ENCODE measurements at regions not wholly inside any gene's neighbourhood (a gene's known extent, or its start where the extent isn't known, plus 50 kb on each side); places are given as distances from the start of the nearest gene placed in this dataset.

DNA sequence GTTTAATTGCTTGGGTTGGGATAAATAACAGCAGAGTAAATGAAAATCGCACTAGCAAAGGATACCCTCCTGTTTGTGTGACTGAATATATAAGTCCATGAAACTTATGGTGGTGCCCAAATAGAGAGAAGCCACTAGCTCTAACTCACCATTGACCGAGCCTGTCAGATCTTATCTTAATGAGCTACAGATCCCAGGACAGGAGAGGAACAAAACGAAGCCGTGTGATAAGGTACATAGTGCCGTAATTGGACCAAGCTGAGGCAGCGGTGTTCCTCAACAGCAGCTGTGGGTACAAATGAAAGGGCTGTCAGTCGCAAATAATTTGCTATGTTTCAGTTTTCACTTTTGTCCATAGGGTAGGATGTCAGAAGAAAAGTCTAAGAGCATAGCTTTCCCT, 276.1 kb downstream of the PTBP2 start (continued):
- TF ChIP-seq, protein P1, sequence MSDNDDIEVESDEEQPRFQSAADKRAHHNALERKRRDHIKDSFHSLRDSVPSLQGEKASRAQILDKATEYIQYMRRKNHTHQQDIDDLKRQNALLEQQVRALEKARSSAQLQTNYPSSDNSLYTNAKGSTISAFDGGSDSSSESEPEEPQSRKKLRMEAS (IDR thresholded peaks at IDR 0.05) = no peak
- no peak for TF ChIP-seq JUND (IDR thresholded peaks at IDR 0.05)
- TF ChIP-seq, protein P2, sequence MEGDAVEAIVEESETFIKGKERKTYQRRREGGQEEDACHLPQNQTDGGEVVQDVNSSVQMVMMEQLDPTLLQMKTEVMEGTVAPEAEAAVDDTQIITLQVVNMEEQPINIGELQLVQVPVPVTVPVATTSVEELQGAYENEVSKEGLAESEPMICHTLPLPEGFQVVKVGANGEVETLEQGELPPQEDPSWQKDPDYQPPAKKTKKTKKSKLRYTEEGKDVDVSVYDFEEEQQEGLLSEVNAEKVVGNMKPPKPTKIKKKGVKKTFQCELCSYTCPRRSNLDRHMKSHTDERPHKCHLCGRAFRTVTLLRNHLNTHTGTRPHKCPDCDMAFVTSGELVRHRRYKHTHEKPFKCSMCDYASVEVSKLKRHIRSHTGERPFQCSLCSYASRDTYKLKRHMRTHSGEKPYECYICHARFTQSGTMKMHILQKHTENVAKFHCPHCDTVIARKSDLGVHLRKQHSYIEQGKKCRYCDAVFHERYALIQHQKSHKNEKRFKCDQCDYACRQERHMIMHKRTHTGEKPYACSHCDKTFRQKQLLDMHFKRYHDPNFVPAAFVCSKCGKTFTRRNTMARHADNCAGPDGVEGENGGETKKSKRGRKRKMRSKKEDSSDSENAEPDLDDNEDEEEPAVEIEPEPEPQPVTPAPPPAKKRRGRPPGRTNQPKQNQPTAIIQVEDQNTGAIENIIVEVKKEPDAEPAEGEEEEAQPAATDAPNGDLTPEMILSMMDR (IDR thresholded peaks at IDR 0.05 in 2 of 3, conservative IDR thresholded peaks at IDR 0.05 in 1 of 3; ENCODE audit: borderline replicate concordance in 1 of 3, insufficient read depth in 1 of 3, low read depth in 2 of 3, low read length in 2 of 3) = no peak
- no peak for TF ChIP-seq CEBPB (IDR thresholded peaks at IDR 0.05; ENCODE audit: low read depth)
- TF ChIP-seq, protein P3, sequence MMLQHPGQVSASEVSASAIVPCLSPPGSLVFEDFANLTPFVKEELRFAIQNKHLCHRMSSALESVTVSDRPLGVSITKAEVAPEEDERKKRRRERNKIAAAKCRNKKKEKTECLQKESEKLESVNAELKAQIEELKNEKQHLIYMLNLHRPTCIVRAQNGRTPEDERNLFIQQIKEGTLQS (IDR thresholded peaks at IDR 0.05) = no peak
- TF ChIP-seq ZFX (IDR thresholded peaks at IDR 0.05) = no peak

DNA sequence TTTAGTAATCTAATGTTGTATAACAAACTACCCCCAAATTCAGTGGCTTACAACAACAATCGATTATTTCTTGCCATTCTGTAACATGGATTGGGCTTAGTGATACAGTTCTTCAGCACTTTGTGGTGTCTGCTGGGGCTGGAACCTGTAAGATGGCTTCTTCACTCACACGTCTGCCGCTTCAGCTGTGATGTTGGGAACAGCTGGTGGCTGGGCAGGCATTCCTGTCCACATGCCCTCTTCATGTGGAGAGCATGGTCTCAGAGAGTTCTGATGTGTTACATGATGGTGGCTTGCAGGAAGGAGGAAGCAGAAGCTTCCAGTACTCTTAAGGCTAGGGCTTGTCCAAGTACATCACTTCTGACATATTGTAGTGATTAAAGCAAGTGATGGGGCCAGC, 276.9 kb downstream of the PTBP2 start:
- BruUV-seq (replicated peaks) = no TSS peak
- ChIA-PET CTCF (no interaction called here), POLR2A (no interaction called here), RAD21 (ENCODE audit: low non-redundant PET in 1 of 2, low total read pairs in 2 of 2, uncharacterized antibody in 2 of 2, unreplicated experiment in 2 of 2) (no interaction called here)
- intact Hi-C loops (cut with micrococcal nuclease) = no loop called here
- H2AFZ ChIP-seq (ENCODE audit: low read depth, low read length, poor library complexity, severe bottlenecking) = no peak overlapping the region
- no peaks in the 10 kb centered on the region for H3K79me2 ChIP-seq (ENCODE audit: insufficient read depth, low read length)
- H3K9me3 ChIP-seq (ENCODE audit: control insufficient read depth in 1 of 2, insufficient read depth in 1 of 2, low read depth in 1 of 2, low read length in 2 of 2) = no peaks in the 10 kb centered on the region
- H3K4me1 ChIP-seq (ENCODE audit: control insufficient read depth in 1 of 2, insufficient read depth in 2 of 2, low read length in 2 of 2) = no peaks in the 10 kb centered on the region
- H3K9me2 ChIP-seq (ENCODE audit: insufficient read depth) = no peaks in the 10 kb centered on the region
- no peaks in the 10 kb centered on the region for H4K20me1 ChIP-seq (ENCODE audit: insufficient read depth)
- TF ChIP-seq SIN3A (IDR thresholded peaks at IDR 0.05; ENCODE audit: low read depth) (no peak), EGR1 (IDR thresholded peaks at IDR 0.05; ENCODE audit: low read depth) (no peak), CBX3 (IDR thresholded peaks at IDR 0.05; ENCODE audit: low read depth) (no peak), ELF1 (IDR thresholded peaks at IDR 0.05; ENCODE audit: borderline replicate concordance, low read depth) (no peak), POLR2A (IDR thresholded peaks at IDR 0.05; ENCODE audit: borderline replicate concordance, extremely low read depth, insufficient read depth, insufficient read length) (no peak)
- TF ChIP-seq, protein P4, sequence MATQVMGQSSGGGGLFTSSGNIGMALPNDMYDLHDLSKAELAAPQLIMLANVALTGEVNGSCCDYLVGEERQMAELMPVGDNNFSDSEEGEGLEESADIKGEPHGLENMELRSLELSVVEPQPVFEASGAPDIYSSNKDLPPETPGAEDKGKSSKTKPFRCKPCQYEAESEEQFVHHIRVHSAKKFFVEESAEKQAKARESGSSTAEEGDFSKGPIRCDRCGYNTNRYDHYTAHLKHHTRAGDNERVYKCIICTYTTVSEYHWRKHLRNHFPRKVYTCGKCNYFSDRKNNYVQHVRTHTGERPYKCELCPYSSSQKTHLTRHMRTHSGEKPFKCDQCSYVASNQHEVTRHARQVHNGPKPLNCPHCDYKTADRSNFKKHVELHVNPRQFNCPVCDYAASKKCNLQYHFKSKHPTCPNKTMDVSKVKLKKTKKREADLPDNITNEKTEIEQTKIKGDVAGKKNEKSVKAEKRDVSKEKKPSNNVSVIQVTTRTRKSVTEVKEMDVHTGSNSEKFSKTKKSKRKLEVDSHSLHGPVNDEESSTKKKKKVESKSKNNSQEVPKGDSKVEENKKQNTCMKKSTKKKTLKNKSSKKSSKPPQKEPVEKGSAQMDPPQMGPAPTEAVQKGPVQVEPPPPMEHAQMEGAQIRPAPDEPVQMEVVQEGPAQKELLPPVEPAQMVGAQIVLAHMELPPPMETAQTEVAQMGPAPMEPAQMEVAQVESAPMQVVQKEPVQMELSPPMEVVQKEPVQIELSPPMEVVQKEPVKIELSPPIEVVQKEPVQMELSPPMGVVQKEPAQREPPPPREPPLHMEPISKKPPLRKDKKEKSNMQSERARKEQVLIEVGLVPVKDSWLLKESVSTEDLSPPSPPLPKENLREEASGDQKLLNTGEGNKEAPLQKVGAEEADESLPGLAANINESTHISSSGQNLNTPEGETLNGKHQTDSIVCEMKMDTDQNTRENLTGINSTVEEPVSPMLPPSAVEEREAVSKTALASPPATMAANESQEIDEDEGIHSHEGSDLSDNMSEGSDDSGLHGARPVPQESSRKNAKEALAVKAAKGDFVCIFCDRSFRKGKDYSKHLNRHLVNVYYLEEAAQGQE (IDR thresholded peaks at IDR 0.05; ENCODE audit: low read depth) = no peak
- TF ChIP-seq, protein P2 (IDR thresholded peaks at IDR 0.05 in 2 of 3, conservative IDR thresholded peaks at IDR 0.05 in 1 of 3; ENCODE audit: borderline replicate concordance in 1 of 3, insufficient read depth in 1 of 3, low read depth in 2 of 3, low read length in 2 of 3) = no peak
- H3K9ac ChIP-seq (ENCODE audit: low read length) = no peak overlapping the region
- no peaks in the 10 kb centered on the region for H3K27me3 ChIP-seq (ENCODE audit: insufficient read depth, low read length)
- DNase-seq (ENCODE audit: low read depth, low spot score) = no peak
- no peak overlapping the region for H3K4me2 ChIP-seq (ENCODE audit: low read length)
- no peak for ATAC-seq
- H3K36me3 ChIP-seq (ENCODE audit: control insufficient read depth in 1 of 2, insufficient read depth in 2 of 2, low read length in 2 of 2) = no peaks in the 10 kb centered on the region
- H3K4me3 ChIP-seq (replicated peaks in 1 of 2; ENCODE audit: low read depth in 1 of 2, low read length in 2 of 2) = no peak overlapping the region
- H3K27ac ChIP-seq (ENCODE audit: low read depth, low read length) = no peak overlapping the region

Measured in HCT116 (cell line).